ENCODE measurements at regions not wholly inside any gene's neighbourhood (a gene's known extent, or its start where the extent isn't known, plus 50 kb on each side); places are given as distances from the start of the nearest gene placed in this dataset.

DNA sequence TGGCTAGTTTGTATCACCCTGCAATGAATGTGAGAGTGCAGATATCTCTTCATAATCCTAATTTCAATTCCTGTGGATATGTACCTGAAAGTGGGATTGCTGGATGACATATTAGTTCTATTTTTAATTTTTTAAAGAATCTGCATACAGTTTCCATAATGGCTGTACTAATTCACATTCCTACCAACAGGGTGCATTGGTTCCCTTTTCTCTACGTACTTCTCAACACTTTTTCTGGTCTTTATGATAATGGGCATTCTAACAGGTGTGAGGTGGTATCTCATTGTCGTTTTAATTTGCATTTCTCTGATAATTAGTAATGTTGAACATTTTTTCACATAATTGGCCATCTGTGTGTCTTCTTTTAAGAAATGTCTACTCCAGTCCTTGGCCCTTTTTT lies 927.5 kb downstream of the DTWD2 start:
- Histone ChIP-seq H3K9ac (ENCODE audit: extremely low read depth, insufficient read length, low read length) (no peak overlapping the region), H3T11ph (ENCODE audit: low read length) (no peak overlapping the region), H3K79me1 (ENCODE audit: insufficient read depth, low read depth, low read length, poor library complexity, severe bottlenecking) (no peaks in the 10 kb centered on the region), H4K91ac (ENCODE audit: insufficient read length, low read depth, low read length) (no peak overlapping the region), H3K4ac (ENCODE audit: low read depth, low read length) (no peak overlapping the region), H3K27ac (ENCODE audit: insufficient read length, low read depth, low read length) (no peak overlapping the region), H3K79me2 (ENCODE audit: insufficient read depth, low read length) (no peaks in the 10 kb centered on the region), H3K23me2 (ENCODE audit: insufficient read length, low read depth, low read length, poor library complexity, severe bottlenecking) (no peaks in the 10 kb centered on the region), H4K20me1 (ENCODE audit: control insufficient read depth, insufficient read depth, insufficient read length) (no peaks in the 10 kb centered on the region), H2AFZ (ENCODE audit: low read length) (no peak overlapping the region), H3K9me3 (ENCODE audit: control insufficient read depth, low read depth, low read length) (no peaks in the 10 kb centered on the region), H4K5ac (ENCODE audit: insufficient read length, low read depth, low read length) (no peak overlapping the region), H2BK5ac (ENCODE audit: insufficient read length, low read length) (no peak overlapping the region), H2BK20ac (ENCODE audit: low read depth, low read length, poor library complexity, severe bottlenecking) (no peak overlapping the region), H3K27me3 (ENCODE audit: insufficient read depth, low read length) (no peaks in the 10 kb centered on the region), H3K56ac (ENCODE audit: insufficient read length, low read depth, low read length) (no peak overlapping the region), H2BK12ac (ENCODE audit: insufficient read length, low read depth, low read length) (no peak overlapping the region), H3K14ac (ENCODE audit: insufficient read depth, low read length) (no peak overlapping the region), H3K23ac (ENCODE audit: insufficient read length, low read depth, low read length) (no peak overlapping the region), H3K18ac (ENCODE audit: insufficient read length, low read depth, low read length) (no peak overlapping the region), H2AK5ac (ENCODE audit: insufficient read length, low read length) (no peak overlapping the region), H3K4me2 (ENCODE audit: insufficient read depth, insufficient read length, low read length) (no peak overlapping the region), H2BK15ac (ENCODE audit: low read depth, low read length) (no peak overlapping the region), H3K4me1 (ENCODE audit: insufficient read depth, low read length) (no peaks in the 10 kb centered on the region), H2BK120ac (ENCODE audit: low read depth, low read length, poor library complexity, severe bottlenecking) (no peak overlapping the region), H4K8ac (replicated peaks; ENCODE audit: insufficient read length, low read depth, low read length) (no peak overlapping the region)
- Mint-ChIP-seq H3K27me3 (ENCODE audit: low read depth) (no peaks in the 10 kb centered on the region), H3K9me3 (no peaks in the 10 kb centered on the region; a peak in 1 of 5 replicates), H3K27ac (no peak overlapping the region), H3K4me3 (no peak overlapping the region), H3K36me3 (ENCODE audit: insufficient read depth in 1 of 3, low read depth in 3 of 3) (no peaks in the 10 kb centered on the region), H3K4me1 (peaks cover 0 to 3% of the 10 kb centered on the region in 2 experiments; a peak in 1 of 4 replicates)
- TF ChIP-seq, protein P1, sequence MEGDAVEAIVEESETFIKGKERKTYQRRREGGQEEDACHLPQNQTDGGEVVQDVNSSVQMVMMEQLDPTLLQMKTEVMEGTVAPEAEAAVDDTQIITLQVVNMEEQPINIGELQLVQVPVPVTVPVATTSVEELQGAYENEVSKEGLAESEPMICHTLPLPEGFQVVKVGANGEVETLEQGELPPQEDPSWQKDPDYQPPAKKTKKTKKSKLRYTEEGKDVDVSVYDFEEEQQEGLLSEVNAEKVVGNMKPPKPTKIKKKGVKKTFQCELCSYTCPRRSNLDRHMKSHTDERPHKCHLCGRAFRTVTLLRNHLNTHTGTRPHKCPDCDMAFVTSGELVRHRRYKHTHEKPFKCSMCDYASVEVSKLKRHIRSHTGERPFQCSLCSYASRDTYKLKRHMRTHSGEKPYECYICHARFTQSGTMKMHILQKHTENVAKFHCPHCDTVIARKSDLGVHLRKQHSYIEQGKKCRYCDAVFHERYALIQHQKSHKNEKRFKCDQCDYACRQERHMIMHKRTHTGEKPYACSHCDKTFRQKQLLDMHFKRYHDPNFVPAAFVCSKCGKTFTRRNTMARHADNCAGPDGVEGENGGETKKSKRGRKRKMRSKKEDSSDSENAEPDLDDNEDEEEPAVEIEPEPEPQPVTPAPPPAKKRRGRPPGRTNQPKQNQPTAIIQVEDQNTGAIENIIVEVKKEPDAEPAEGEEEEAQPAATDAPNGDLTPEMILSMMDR (conservative IDR thresholded peaks at IDR 0.05) = peak; percentile 67
- no CpG with 5 or more reads among the region's 2 CpGs for WGBS (ENCODE audit: extremely low coverage, insufficient read length, low lambda C conversion rate)
- no peak for DNase-seq
